ENCODE measurements at regions not wholly inside any gene's neighbourhood (a gene's known extent, or its start where the extent isn't known, plus 50 kb on each side); places are given as distances from the start of the nearest gene placed in this dataset.

DNA sequence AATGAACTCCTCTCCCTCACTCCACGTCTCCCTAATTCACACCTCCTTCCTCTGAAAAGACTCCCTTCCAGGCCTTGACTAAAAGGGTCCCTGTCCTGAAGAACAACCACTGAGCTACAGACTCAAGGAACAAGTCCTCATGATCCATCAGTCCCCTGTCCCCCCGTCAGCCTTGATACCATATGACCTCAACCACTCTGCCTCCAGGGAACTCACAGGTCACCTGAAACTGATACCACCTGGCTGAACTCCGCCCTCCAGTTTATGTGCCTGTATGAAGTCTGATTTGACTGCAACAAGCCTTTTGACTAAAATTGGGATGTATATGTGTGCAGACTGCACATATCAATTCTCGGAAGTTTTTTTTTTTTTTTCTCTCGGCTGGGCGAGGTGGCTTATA lies 88.7 kb downstream of the UGCG start:
- no peak for DNase-seq (ENCODE audit: low read depth in 2 of 2)

DNA sequence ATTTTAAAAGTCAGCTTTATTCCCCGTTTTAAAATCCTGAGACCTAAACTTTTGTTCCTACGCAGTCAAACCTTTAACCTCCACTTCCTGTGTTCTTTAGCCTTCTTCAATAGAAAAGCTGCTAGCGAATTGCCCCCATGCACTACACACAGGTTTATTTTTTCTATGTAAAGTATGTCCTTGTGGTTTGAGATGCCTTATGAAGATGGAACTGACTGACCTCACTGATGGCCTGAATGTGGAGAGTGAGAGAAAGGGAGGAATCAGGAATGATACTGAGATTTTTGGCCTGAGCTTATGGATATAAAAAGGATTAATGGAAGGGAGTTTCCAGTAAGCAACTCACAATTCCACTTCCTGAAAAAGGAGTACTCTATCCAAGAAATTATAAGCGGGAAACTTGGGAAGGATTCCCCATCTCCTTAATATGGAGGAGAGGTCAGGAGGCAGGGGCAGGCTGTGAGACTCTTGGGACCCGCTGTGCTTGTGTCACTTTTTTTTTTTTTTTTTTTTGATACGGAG lies 89.5 kb downstream of the UGCG start:
- peak in 1 of 2 donors; percentile 17 for DNase-seq (ENCODE audit: low read depth in 2 of 2)
